Glutamatergic neuron (in vitro differentiated cells): ENCODE measurements at regions not wholly inside any gene's neighbourhood (a gene's known extent, or its start where the extent isn't known, plus 50 kb on each side); places are given as distances from the start of the nearest gene placed in this dataset.

ENCODE experiments used
- DNase-seq: peaks from one replicate; pipeline ENCODE4 v3.0.0; 2022
- H3K27ac Mint-ChIP-seq: one replicate; pipeline ENCODE4 v1.8.0; 2020; ENCODE audit warnings: mild to moderate bottlenecking, mixed read lengths, inconsistent platforms; ENCODE audit not compliant: unreplicated experiment
- H3K27me3 Mint-ChIP-seq: one replicate; pipeline ENCODE4 v1.8.0; 2020; ENCODE audit warnings: mild to moderate bottlenecking, moderate library complexity, mixed read lengths, inconsistent platforms; ENCODE audit not compliant: unreplicated experiment
- H3K36me3 Mint-ChIP-seq: one replicate; pipeline ENCODE4 v1.8.0; 2020; ENCODE audit warnings: mild to moderate bottlenecking, mixed read lengths, inconsistent platforms; ENCODE audit not compliant: unreplicated experiment
- H3K4me1 Mint-ChIP-seq: one replicate; pipeline ENCODE4 v1.8.0; 2020; ENCODE audit warnings: mild to moderate bottlenecking, low read depth, mixed read lengths, inconsistent platforms; ENCODE audit not compliant: unreplicated experiment
- H3K4me3 Mint-ChIP-seq: one replicate; pipeline ENCODE4 v1.8.0; 2020; ENCODE audit warnings: mild to moderate bottlenecking, mixed read lengths, inconsistent platforms; ENCODE audit not compliant: unreplicated experiment
- H3K9me3 Mint-ChIP-seq: one replicate; pipeline ENCODE4 v1.8.0; 2020; ENCODE audit warnings: mild to moderate bottlenecking, moderate library complexity, mixed read lengths, inconsistent platforms; ENCODE audit not compliant: unreplicated experiment
- CTCF ChIP-seq: fragments of 200-600 bp; sonication (generic); IDR thresholded peaks from one replicate; pipeline ENCODE4 v1.5.0; 2021; ENCODE audit not compliant: partially characterized antibody, unreplicated experiment

- Mint-ChIP-seq H3K4me3 (no peak overlapping the region), H3K9me3 (no peaks in the 10 kb centered on the region), H3K4me1 (peaks cover 3% of the 10 kb centered on the region), H3K27me3 (no peaks in the 10 kb centered on the region), H3K27ac (no peak overlapping the region), H3K36me3 (no peaks in the 10 kb centered on the region)
- no peak for DNase-seq
- no peak for TF ChIP-seq CTCF
Measured at GRCh38 chr9:103837940-103838339, 256.2 kb upstream of the SMC2 start.

GRCh38 chr9:103839197-103839596 is 254.9 kb upstream of the SMC2 start:
- Mint-ChIP-seq H3K9me3 (no peaks in the 10 kb centered on the region), H3K4me1 (peaks cover 3% of the 10 kb centered on the region), H3K27me3 (no peaks in the 10 kb centered on the region), H3K36me3 (no peaks in the 10 kb centered on the region), H3K4me3 (no peak overlapping the region), H3K27ac (no peak overlapping the region)
- TF ChIP-seq CTCF: no peak
- no peak for DNase-seq

- H3K27me3 Mint-ChIP-seq: no peaks in the 10 kb centered on the region
- DNase-seq: no peak
- no peak overlapping the region for H3K4me3 Mint-ChIP-seq
- H3K36me3 Mint-ChIP-seq: no peaks in the 10 kb centered on the region
- no peak overlapping the region for H3K27ac Mint-ChIP-seq
- no peak for TF ChIP-seq CTCF
- H3K9me3 Mint-ChIP-seq: no peaks in the 10 kb centered on the region
- no peaks in the 10 kb centered on the region for H3K4me1 Mint-ChIP-seq
Measured at GRCh38 chr9:103867886-103868285, 226.2 kb upstream of the SMC2 start.

GRCh38 chr9:103872811-103873210 is 221.3 kb upstream of the SMC2 start:
- no peaks in the 10 kb centered on the region for H3K36me3 Mint-ChIP-seq

GRCh38 chr9:103881419-103881818 is 212.7 kb upstream of the SMC2 start:
- no peak for DNase-seq
- H3K27ac Mint-ChIP-seq: no peak overlapping the region
- H3K4me3 Mint-ChIP-seq: no peak overlapping the region
- H3K9me3 Mint-ChIP-seq: no peaks in the 10 kb centered on the region
- H3K36me3 Mint-ChIP-seq: no peaks in the 10 kb centered on the region
- H3K4me1 Mint-ChIP-seq: no peaks in the 10 kb centered on the region
- H3K27me3 Mint-ChIP-seq: no peaks in the 10 kb centered on the region
- peak; percentile 46 for TF ChIP-seq CTCF

More at GRCh38 chr9:103872811-103873210, 221.3 kb upstream of the SMC2 start:
- H3K4me3 Mint-ChIP-seq: no peak overlapping the region
- no peaks in the 10 kb centered on the region for H3K4me1 Mint-ChIP-seq
- DNase-seq: no peak
- TF ChIP-seq CTCF: no peak
- H3K9me3 Mint-ChIP-seq: no peaks in the 10 kb centered on the region
- H3K27ac Mint-ChIP-seq: no peak overlapping the region
- H3K27me3 Mint-ChIP-seq: no peaks in the 10 kb centered on the region
